ENCODE measurements at regions not wholly inside any gene's neighbourhood (a gene's known extent, or its start where the extent isn't known, plus 50 kb on each side); places are given as distances from the start of the nearest gene placed in this dataset.
"Not testable (repeated sequence)": the region's sequence is repeated elsewhere in the genome, so short reads cannot be mapped to it uniquely, and the experiment has no call there.

GRCh38 chr3:17833786-17834559 lies 91.5 kb upstream of the TBC1D5 start:
- WGBS (ENCODE audit: insufficient coverage): 100% methylated on average over 3 of the region's 5 CpGs
- H3K9me3 ChIP-seq (replicated peaks; ENCODE audit: control insufficient read depth, low read depth, low read length): no peaks in the 10 kb centered on the region
- no peak overlapping the region for H3K27ac ChIP-seq (ENCODE audit: low read length)
- no peak overlapping the region for H3K4me3 ChIP-seq (ENCODE audit: low read length)
- no peaks in the 10 kb centered on the region for H3K27me3 ChIP-seq (ENCODE audit: control insufficient read depth, insufficient read depth, low read length)
- H3K4me1 ChIP-seq (ENCODE audit: control insufficient read depth, insufficient read depth, low read length): no peaks in the 10 kb centered on the region
- H3K36me3 ChIP-seq (ENCODE audit: control insufficient read depth, insufficient read depth, low read length): no peaks in the 10 kb centered on the region
- no peak for DNase-seq

- Histone ChIP-seq H3K27ac (ENCODE audit: low read length) (no peak overlapping the region), H3K36me3 (ENCODE audit: control insufficient read depth, insufficient read depth, low read length) (no peaks in the 10 kb centered on the region), H3K27me3 (ENCODE audit: control insufficient read depth, insufficient read depth, low read length) (no peaks in the 10 kb centered on the region), H3K4me3 (ENCODE audit: low read length) (no peak overlapping the region), H3K4me1 (ENCODE audit: control insufficient read depth, insufficient read depth, low read length) (no peaks in the 10 kb centered on the region), H3K9me3 (replicated peaks; ENCODE audit: control insufficient read depth, low read depth, low read length) (no peaks in the 10 kb centered on the region)
- WGBS (ENCODE audit: insufficient coverage): no CpG with 5 or more reads among the region's 2 CpGs
- no peak for DNase-seq
Observed at GRCh38 chr3:17832016-17832415, 89.6 kb upstream of the TBC1D5 start.

- no peak overlapping the region for H3K4me3 ChIP-seq (ENCODE audit: low read length)
- H3K36me3 ChIP-seq (ENCODE audit: control insufficient read depth, insufficient read depth, low read length): no peaks in the 10 kb centered on the region
- H3K9me3 ChIP-seq (replicated peaks; ENCODE audit: control insufficient read depth, low read depth, low read length): no peaks in the 10 kb centered on the region
- H3K27ac ChIP-seq (ENCODE audit: low read length): no peak overlapping the region
- no peaks in the 10 kb centered on the region for H3K27me3 ChIP-seq (ENCODE audit: control insufficient read depth, insufficient read depth, low read length)
- no peaks in the 10 kb centered on the region for H3K4me1 ChIP-seq (ENCODE audit: control insufficient read depth, insufficient read depth, low read length)
- no peak for DNase-seq
Observed at GRCh38 chr3:17831366-17831765, 88.9 kb upstream of the TBC1D5 start.

- no CpG with 5 or more reads among the region's 1 CpG for WGBS (ENCODE audit: insufficient coverage)
- no peaks in the 10 kb centered on the region for H3K36me3 ChIP-seq (ENCODE audit: control insufficient read depth, insufficient read depth, low read length)
- H3K27me3 ChIP-seq (ENCODE audit: control insufficient read depth, insufficient read depth, low read length): no peaks in the 10 kb centered on the region
- H3K27ac ChIP-seq (ENCODE audit: low read length): no peak overlapping the region
- peak; percentile 15 for DNase-seq
- H3K9me3 ChIP-seq (replicated peaks; ENCODE audit: control insufficient read depth, low read depth, low read length): no peaks in the 10 kb centered on the region
- H3K4me1 ChIP-seq (ENCODE audit: control insufficient read depth, insufficient read depth, low read length): no peaks in the 10 kb centered on the region
- no peak overlapping the region for H3K4me3 ChIP-seq (ENCODE audit: low read length)
Observed at GRCh38 chr3:17830788-17831187, 88.4 kb upstream of the TBC1D5 start.

- DNase-seq: no peak
- WGBS (ENCODE audit: insufficient coverage): no CpG with 5 or more reads among the region's 3 CpGs
- no peak overlapping the region for H3K27ac ChIP-seq (ENCODE audit: low read length)
- H3K9me3 ChIP-seq (replicated peaks; ENCODE audit: control insufficient read depth, low read depth, low read length): no peaks in the 10 kb centered on the region
- no peaks in the 10 kb centered on the region for H3K27me3 ChIP-seq (ENCODE audit: control insufficient read depth, insufficient read depth, low read length)
- H3K36me3 ChIP-seq (ENCODE audit: control insufficient read depth, insufficient read depth, low read length): no peaks in the 10 kb centered on the region
- no peaks in the 10 kb centered on the region for H3K4me1 ChIP-seq (ENCODE audit: control insufficient read depth, insufficient read depth, low read length)
- H3K4me3 ChIP-seq (ENCODE audit: low read length): no peak overlapping the region
Observed at GRCh38 chr3:17828388-17828787, 86.0 kb upstream of the TBC1D5 start.

- H3K36me3 ChIP-seq (ENCODE audit: control insufficient read depth, insufficient read depth, low read length): no peaks in the 10 kb centered on the region
- no peak for DNase-seq
- H3K9me3 ChIP-seq (replicated peaks; ENCODE audit: control insufficient read depth, low read depth, low read length): no peaks in the 10 kb centered on the region
- H3K4me3 ChIP-seq (ENCODE audit: low read length): no peak overlapping the region
- H3K4me1 ChIP-seq (ENCODE audit: control insufficient read depth, insufficient read depth, low read length): no peaks in the 10 kb centered on the region
- H3K27ac ChIP-seq (ENCODE audit: low read length): no peak overlapping the region
- H3K27me3 ChIP-seq (ENCODE audit: control insufficient read depth, insufficient read depth, low read length): no peaks in the 10 kb centered on the region
- WGBS (ENCODE audit: insufficient coverage): no CpG with 5 or more reads among the region's 3 CpGs
Observed at GRCh38 chr3:17825298-17825697, 82.9 kb upstream of the TBC1D5 start.

- no peak overlapping the region for H3K4me3 ChIP-seq (ENCODE audit: low read length)
- H3K27me3 ChIP-seq (ENCODE audit: control insufficient read depth, insufficient read depth, low read length): no peaks in the 10 kb centered on the region
Observed at GRCh38 chr3:17823816-17824215, 81.4 kb upstream of the TBC1D5 start.

GRCh38 chr3:17823036-17823435 lies 80.6 kb upstream of the TBC1D5 start:
- H3K27ac ChIP-seq (ENCODE audit: low read length): no peak overlapping the region
- no peak for DNase-seq
- WGBS (ENCODE audit: insufficient coverage): 72% methylated on average over 3 of the region's 4 CpGs
- no peaks in the 10 kb centered on the region for H3K36me3 ChIP-seq (ENCODE audit: control insufficient read depth, insufficient read depth, low read length)
- no peaks in the 10 kb centered on the region for H3K4me1 ChIP-seq (ENCODE audit: control insufficient read depth, insufficient read depth, low read length)
- H3K27me3 ChIP-seq (ENCODE audit: control insufficient read depth, insufficient read depth, low read length): no peaks in the 10 kb centered on the region
- no peaks in the 10 kb centered on the region for H3K9me3 ChIP-seq (replicated peaks; ENCODE audit: control insufficient read depth, low read depth, low read length)
- no peak overlapping the region for H3K4me3 ChIP-seq (ENCODE audit: low read length)

More at GRCh38 chr3:17823816-17824215, 81.4 kb upstream of the TBC1D5 start:
- Histone ChIP-seq H3K9me3 (replicated peaks; ENCODE audit: control insufficient read depth, low read depth, low read length) (no peaks in the 10 kb centered on the region), H3K36me3 (ENCODE audit: control insufficient read depth, insufficient read depth, low read length) (no peaks in the 10 kb centered on the region), H3K27ac (ENCODE audit: low read length) (no peak overlapping the region), H3K4me1 (ENCODE audit: control insufficient read depth, insufficient read depth, low read length) (no peaks in the 10 kb centered on the region)
- no peak for DNase-seq

- no peak for DNase-seq
- no peaks in the 10 kb centered on the region for H3K27me3 ChIP-seq (ENCODE audit: control insufficient read depth, insufficient read depth, low read length)
- H3K27ac ChIP-seq (ENCODE audit: low read length): no peak overlapping the region
- no peak overlapping the region for H3K4me3 ChIP-seq (ENCODE audit: low read length)
- H3K36me3 ChIP-seq (ENCODE audit: control insufficient read depth, insufficient read depth, low read length): no peaks in the 10 kb centered on the region
- no peaks in the 10 kb centered on the region for H3K4me1 ChIP-seq (ENCODE audit: control insufficient read depth, insufficient read depth, low read length)
- no peaks in the 10 kb centered on the region for H3K9me3 ChIP-seq (replicated peaks; ENCODE audit: control insufficient read depth, low read depth, low read length)
- 33% methylated on average over 1 of the region's 2 CpGs for WGBS (ENCODE audit: insufficient coverage)
Observed at GRCh38 chr3:17820704-17821103, 78.3 kb upstream of the TBC1D5 start.

- Histone ChIP-seq H3K36me3 (ENCODE audit: control insufficient read depth, insufficient read depth, low read length) (no peaks in the 10 kb centered on the region), H3K4me1 (ENCODE audit: control insufficient read depth, insufficient read depth, low read length) (no peaks in the 10 kb centered on the region)
Observed at GRCh38 chr3:17820275-17820674, 77.8 kb upstream of the TBC1D5 start.

GRCh38 chr3:17817973-17818372 lies 75.5 kb upstream of the TBC1D5 start:
- H3K9me3 ChIP-seq (replicated peaks; ENCODE audit: control insufficient read depth, low read depth, low read length); H3K27me3 ChIP-seq (ENCODE audit: control insufficient read depth, insufficient read depth, low read length); H3K36me3 ChIP-seq (ENCODE audit: control insufficient read depth, insufficient read depth, low read length); DNase-seq; H3K4me1 ChIP-seq (ENCODE audit: control insufficient read depth, insufficient read depth, low read length); H3K27ac ChIP-seq (ENCODE audit: low read length); H3K4me3 ChIP-seq (ENCODE audit: low read length): not testable (repeated sequence)
- WGBS (ENCODE audit: insufficient coverage): 90% methylated on average over 17 of the region's 20 CpGs

More at GRCh38 chr3:17820275-17820674, 77.8 kb upstream of the TBC1D5 start:
- DNase-seq: no peak
- Histone ChIP-seq H3K9me3 (replicated peaks; ENCODE audit: control insufficient read depth, low read depth, low read length) (no peaks in the 10 kb centered on the region), H3K27me3 (ENCODE audit: control insufficient read depth, insufficient read depth, low read length) (no peaks in the 10 kb centered on the region), H3K4me3 (ENCODE audit: low read length) (no peak overlapping the region), H3K27ac (ENCODE audit: low read length) (no peak overlapping the region)

All from muscle of leg (tissue), 3 donors.